Bronchial epithelial cell (primary cell): ENCODE measurements at regions not wholly inside any gene's neighbourhood (a gene's known extent, or its start where the extent isn't known, plus 50 kb on each side); places are given as distances from the start of the nearest gene placed in this dataset.

Source experiments
- DNase-seq: peaks from one replicate; pipeline ENCODE4 v3.0.0-alpha.2; 2010; ENCODE audit warnings: low read depth
- FAIRE-seq: peaks from 2 replicates; lab custom pipeline; 2011; peaks lifted over from hg19 to GRCh38; lab: Jason Lieb, UNC
- H3K27me3 ChIP-seq: 2 replicates; pipeline ENCODE4 v1.5.1; 2011; ENCODE audit warnings: low read length; ENCODE audit not compliant: control insufficient read depth, insufficient read depth
- H3K36me3 ChIP-seq: 2 replicates; pipeline ENCODE4 v1.5.1; 2011; ENCODE audit warnings: low read length; ENCODE audit not compliant: control insufficient read depth, insufficient read depth
- H3K4me3 ChIP-seq: 2 replicates; pipeline ENCODE4 v1.5.1; 2011; ENCODE audit warnings: mild to moderate bottlenecking, low read depth, low read length, control low read depth
- CTCF ChIP-seq: IDR thresholded peaks from 2 replicates; pipeline ENCODE4 v1.5.1; 2011; ENCODE audit warnings: mild to moderate bottlenecking, moderate library complexity, low read length, control low read depth, inconsistent platforms; ENCODE audit not compliant: insufficient read depth, severe bottlenecking

GRCh38 chr1:208788013-208788540, 543.9 kb upstream of the PLXNA2 start:
- DNase-seq (no peak), FAIRE-seq (no peak)
- Histone ChIP-seq H3K4me3 (no peak overlapping the region), H3K36me3 (no peaks in the 10 kb centered on the region), H3K27me3 (peaks cover 1% of the 10 kb centered on the region)
- no peak for TF ChIP-seq CTCF

- FAIRE-seq: no peak
- H3K27me3 ChIP-seq: peaks cover 1% of the 10 kb centered on the region
Observed at GRCh38 chr1:208791456-208791855, 547.3 kb upstream of the PLXNA2 start.

GRCh38 chr1:208793861-208794345, 549.7 kb upstream of the PLXNA2 start:
- DNase-seq (no peak), FAIRE-seq (no peak)
- TF ChIP-seq CTCF: no peak
- H3K27me3 ChIP-seq: no peaks in the 10 kb centered on the region
- no peak overlapping the region for H3K4me3 ChIP-seq
- no peaks in the 10 kb centered on the region for H3K36me3 ChIP-seq

More at GRCh38 chr1:208791456-208791855, 547.3 kb upstream of the PLXNA2 start:
- Histone ChIP-seq H3K4me3 (no peak overlapping the region), H3K36me3 (no peaks in the 10 kb centered on the region)
- peak; percentile 49 for DNase-seq
- no peak for TF ChIP-seq CTCF

- Histone ChIP-seq H3K36me3 (no peaks in the 10 kb centered on the region), H3K4me3 (no peak overlapping the region), H3K27me3 (no peaks in the 10 kb centered on the region)
- no peak for TF ChIP-seq CTCF
- FAIRE-seq: no peak
- peak; percentile 21 for DNase-seq
Observed at GRCh38 chr1:208799186-208799585, 555.0 kb upstream of the PLXNA2 start.

- Histone ChIP-seq H3K36me3 (no peaks in the 10 kb centered on the region), H3K4me3 (no peak overlapping the region), H3K27me3 (no peaks in the 10 kb centered on the region)
- no peak for DNase-seq
- FAIRE-seq: no peak
- TF ChIP-seq CTCF: no peak
Observed at GRCh38 chr1:208803011-208803811, 559.0 kb upstream of the PLXNA2 start.
